Tibial nerve (tissue), 4 donors: ENCODE measurements at regions not wholly inside any gene's neighbourhood (a gene's known extent, or its start where the extent isn't known, plus 50 kb on each side); places are given as distances from the start of the nearest gene placed in this dataset.

Experiments
- EP300 ChIP-seq, 2 donors: sonication (generic); formaldehyde crosslinking; IDR thresholded peaks; one replicate each; pipeline ENCODE4 v1.6.1; 2017; ENCODE audit warnings: antibody characterized with exemption in 2 of 2, mild to moderate bottlenecking in 1 of 2
- POLR2A ChIP-seq, 2 donors: fragments of 450-650 bp; IDR thresholded peaks; one replicate each; pipeline ENCODE4 v1.6.1; 2017; ENCODE audit warnings: antibody characterized with exemption in 2 of 2, mild to moderate bottlenecking in 2 of 2, moderate library complexity in 2 of 2
- TF ChIP-seq, protein P1 (sequence below), 5 experiments: fragments of 200-600 bp in 3 of 5; fragments of 450-650 bp in 2 of 5; sonication (generic) in 3 of 5; IDR thresholded peaks; one replicate each; pipeline ENCODE4 v1.5.1; 2016 to 2019; ENCODE audit warnings: antibody characterized with exemption in 5 of 5, mild to moderate bottlenecking in 3 of 5, moderate library complexity in 2 of 5

DNA sequence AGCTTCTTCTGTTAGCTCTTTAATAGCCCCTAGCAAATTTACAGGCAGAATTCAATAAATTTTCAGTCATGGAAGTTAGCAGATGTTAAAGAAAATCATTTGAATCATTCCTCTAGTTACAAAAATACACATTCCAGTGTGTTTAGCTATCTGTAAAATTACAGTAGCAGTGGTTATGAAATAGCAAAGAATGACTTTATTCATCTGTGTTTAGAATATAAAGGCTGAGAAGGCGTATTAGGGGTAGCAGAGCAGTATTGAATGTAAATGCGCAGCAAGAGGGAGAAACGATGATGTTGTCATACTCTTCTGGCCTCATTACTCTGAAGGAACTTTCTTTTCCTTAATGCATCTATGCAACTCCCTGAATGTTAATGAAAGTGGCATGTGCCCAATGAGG, 106.2 kb upstream of the CYYR1 start:
- TF ChIP-seq, protein P1, sequence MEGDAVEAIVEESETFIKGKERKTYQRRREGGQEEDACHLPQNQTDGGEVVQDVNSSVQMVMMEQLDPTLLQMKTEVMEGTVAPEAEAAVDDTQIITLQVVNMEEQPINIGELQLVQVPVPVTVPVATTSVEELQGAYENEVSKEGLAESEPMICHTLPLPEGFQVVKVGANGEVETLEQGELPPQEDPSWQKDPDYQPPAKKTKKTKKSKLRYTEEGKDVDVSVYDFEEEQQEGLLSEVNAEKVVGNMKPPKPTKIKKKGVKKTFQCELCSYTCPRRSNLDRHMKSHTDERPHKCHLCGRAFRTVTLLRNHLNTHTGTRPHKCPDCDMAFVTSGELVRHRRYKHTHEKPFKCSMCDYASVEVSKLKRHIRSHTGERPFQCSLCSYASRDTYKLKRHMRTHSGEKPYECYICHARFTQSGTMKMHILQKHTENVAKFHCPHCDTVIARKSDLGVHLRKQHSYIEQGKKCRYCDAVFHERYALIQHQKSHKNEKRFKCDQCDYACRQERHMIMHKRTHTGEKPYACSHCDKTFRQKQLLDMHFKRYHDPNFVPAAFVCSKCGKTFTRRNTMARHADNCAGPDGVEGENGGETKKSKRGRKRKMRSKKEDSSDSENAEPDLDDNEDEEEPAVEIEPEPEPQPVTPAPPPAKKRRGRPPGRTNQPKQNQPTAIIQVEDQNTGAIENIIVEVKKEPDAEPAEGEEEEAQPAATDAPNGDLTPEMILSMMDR (IDR thresholded peaks at IDR 0.05) = no peak
- no peak for TF ChIP-seq POLR2A (IDR thresholded peaks at IDR 0.05)
- TF ChIP-seq EP300 (IDR thresholded peaks at IDR 0.05) = no peak
